Pancreas (tissue), 10 donors: ENCODE measurements at regions not wholly inside any gene's neighbourhood (a gene's known extent, or its start where the extent isn't known, plus 50 kb on each side); places are given as distances from the start of the nearest gene placed in this dataset.

ENCODE experiments used
- ATAC-seq, 4 donors: fragments of 200-7000 bp; cut with Tn5 transposase; one replicate each; pipeline versions ENCODE4 v1.8.0 to v1.9.1; 2020; ENCODE audit warnings: mild to moderate bottlenecking in 4 of 4, moderate library complexity in 4 of 4
- DNase-seq, 6 donors: peaks; one replicate each; pipeline ENCODE4 v3.0.0-alpha.2; 2020
- FAIRE-seq: peaks from 2 replicates; lab custom pipeline; 2012; peaks lifted over from hg19 to GRCh38; lab: Jason Lieb, UNC
- H3K27ac ChIP-seq, 4 donors: fragments of 200-600 bp; sonication (generic); 1 replicate in 3 of 4; 2 replicates in 1 of 4; pipeline versions ENCODE4 v1.5.0 to v1.8.0; 2020
- H3K27me3 ChIP-seq, 4 donors: fragments of 200-600 bp; one replicate each; pipeline ENCODE4 v1.8.0; 2021
- H3K36me3 ChIP-seq, 3 donors: fragments of 200-600 bp; sonication (generic) in 1 of 3; one replicate each; pipeline versions ENCODE4 v1.5.0 to v1.8.0; 2020 to 2021
- H3K4me1 ChIP-seq, 3 donors: fragments of 200-600 bp; one replicate each; pipeline ENCODE4 v1.8.0; 2021
- H3K4me3 ChIP-seq, 4 donors: fragments of 200-600 bp; sonication (generic) in 2 of 4; one replicate each; pipeline versions ENCODE4 v1.5.0 to v1.8.0; 2020 to 2021
- H3K9me3 ChIP-seq, 4 donors: fragments of 200-600 bp; one replicate each; pipeline ENCODE4 v1.8.0; 2021
- CTCF ChIP-seq, 4 donors: fragments of 200-600 bp; sonication (generic) in 3 of 4; IDR thresholded peaks; one replicate each; pipeline versions ENCODE4 v1.5.0 to v1.8.0; 2021; ENCODE audit warnings: antibody characterized with exemption in 4 of 4
- WGBS, 2 donors: extraction: QIAGEN DNeasy Blood & Tissue Kit; methylation state at CpG; one replicate each; pipeline ENCODE4 v1.1.7; 2013; 5-methylcytosine and 5-hydroxymethylcytosine counted together
- intact Hi-C, 3 donors: fragments of 100-400 bp; cut with DNase I; formaldehyde crosslinking; loops; one replicate each; pipeline versions ENCODE4 v1.11.1 to v1.14.2; 2022
- donor health status: healthy with polysubstance abuse.
- donor health status: DM: no; HTN: no; CAD: no; lungs with moderate emphysema.
- donor health status: DM: no; HTN: no; CAD: no.
- donor health status: control.
- donor health status: control.
- donor health status: Bipolar disorder and iron deficiency.
- donor health status: DM: yes; HTN: yes; CAD: no.
- donor health status: DM: no; HTN: no; CAD: no.
- donor health status: DM: no; HTN: no; CAD: no.
- donor health status: DM: yes; HTN: yes; CAD: no.

- H3K9me3 ChIP-seq: no peaks in the 10 kb centered on the region
- no peaks in the 10 kb centered on the region for H3K27me3 ChIP-seq
- no peak for TF ChIP-seq CTCF (IDR thresholded peaks at IDR 0.05)
- H3K27ac ChIP-seq: no peak overlapping the region
- no peaks in the 10 kb centered on the region for H3K36me3 ChIP-seq
- no peaks in the 10 kb centered on the region for H3K4me1 ChIP-seq
- H3K4me3 ChIP-seq: no peak overlapping the region
- FAIRE-seq: no peak
- ATAC-seq: no peak
- intact Hi-C loops: no loop called here
- DNase-seq: no peak
- WGBS, 2 donors: 69 to 96% methylated on average over 1 of the region's 1 CpG
Observed at GRCh38 chr1:79371802-79372201, 365.3 kb upstream of the ADGRL4 start.

DNA sequence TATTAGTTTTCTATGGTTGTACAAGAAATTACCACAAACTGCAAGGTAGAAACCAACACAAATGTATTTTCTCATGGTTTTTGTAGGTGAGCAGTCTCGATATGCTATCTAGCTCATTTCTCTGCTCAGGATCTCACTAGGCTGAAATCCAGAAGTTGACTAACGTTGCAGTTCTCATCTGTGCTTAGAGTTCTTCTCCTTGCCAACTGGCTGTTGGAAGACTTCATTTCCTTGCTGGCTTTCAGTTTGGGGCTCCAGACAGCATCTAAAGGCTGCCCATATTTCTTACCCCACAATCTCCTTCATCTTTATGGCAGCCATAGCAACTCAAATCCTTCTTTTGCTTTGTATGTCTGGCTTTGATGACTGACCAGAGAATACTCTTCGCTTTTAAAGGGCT is 362.6 kb upstream of the ADGRL4 start:
- Histone ChIP-seq H3K4me1 (no peaks in the 10 kb centered on the region), H3K27ac (no peak overlapping the region), H3K4me3 (no peak overlapping the region), H3K36me3 (no peaks in the 10 kb centered on the region), H3K27me3 (no peaks in the 10 kb centered on the region), H3K9me3 (no peaks in the 10 kb centered on the region)
- intact Hi-C loops: no loop called here
- no peak for ATAC-seq
- FAIRE-seq: no peak
- WGBS, 2 donors: 62 to 76% methylated on average over 3 of the region's 3 CpGs
- DNase-seq: no peak
- no peak for TF ChIP-seq CTCF (IDR thresholded peaks at IDR 0.05)

DNA sequence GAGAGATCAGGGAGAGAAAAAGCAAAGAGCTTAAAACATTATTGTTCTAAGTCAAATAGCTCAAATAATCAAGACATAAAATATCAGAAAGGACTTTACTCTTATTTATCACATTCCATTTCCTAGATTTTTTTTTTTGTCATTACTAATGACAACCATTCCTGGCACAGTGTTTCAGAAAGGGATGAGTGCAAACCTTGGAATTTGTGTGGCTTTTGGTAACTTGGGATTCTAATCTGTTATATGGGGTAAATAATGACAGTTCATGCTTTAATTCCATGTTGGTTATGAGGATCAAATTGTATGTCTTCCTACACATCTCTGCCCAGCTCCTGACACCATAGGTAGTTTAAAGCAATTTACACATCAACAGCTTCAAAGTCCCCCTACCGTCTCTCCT is 358.4 kb upstream of the ADGRL4 start:
- no peak for ATAC-seq
- H3K9me3 ChIP-seq: no peaks in the 10 kb centered on the region
- FAIRE-seq: no peak
- no peak for TF ChIP-seq CTCF (IDR thresholded peaks at IDR 0.05)
- no peak overlapping the region for H3K4me3 ChIP-seq
- no peaks in the 10 kb centered on the region for H3K4me1 ChIP-seq
- no peaks in the 10 kb centered on the region for H3K36me3 ChIP-seq
- no peak for DNase-seq
- no peaks in the 10 kb centered on the region for H3K27me3 ChIP-seq
- no peak overlapping the region for H3K27ac ChIP-seq
- WGBS, 2 donors: 43 to 71% methylated on average over 1 of the region's 1 CpG
- intact Hi-C loops: no loop called here

DNA sequence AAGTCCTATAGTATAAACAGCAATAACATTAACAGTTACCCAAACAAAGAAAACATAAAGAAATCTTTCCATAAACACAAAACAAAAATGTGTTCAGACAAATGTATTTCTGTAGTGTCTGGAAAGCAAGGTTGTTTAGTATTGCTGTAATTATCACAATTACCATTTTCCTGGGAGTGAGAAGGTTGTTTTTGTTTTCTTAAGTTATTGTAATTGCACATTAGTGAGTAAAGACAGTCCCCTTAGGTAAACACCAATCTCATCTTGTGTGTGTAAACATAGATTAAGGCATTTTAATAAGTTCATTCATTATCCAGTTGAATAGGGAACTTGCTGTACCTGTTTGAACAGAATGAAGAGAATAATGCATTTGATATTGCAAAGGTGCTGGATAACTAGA is 356.9 kb upstream of the ADGRL4 start:
- DNase-seq: no peak
- FAIRE-seq: no peak
- no peaks in the 10 kb centered on the region for H3K9me3 ChIP-seq
- intact Hi-C loops: no loop called here
- H3K4me3 ChIP-seq: no peak overlapping the region
- no peak for TF ChIP-seq CTCF (IDR thresholded peaks at IDR 0.05)
- no peaks in the 10 kb centered on the region for H3K4me1 ChIP-seq
- no peaks in the 10 kb centered on the region for H3K36me3 ChIP-seq
- no peak for ATAC-seq
- no peak overlapping the region for H3K27ac ChIP-seq
- no peaks in the 10 kb centered on the region for H3K27me3 ChIP-seq

- no peaks in the 10 kb centered on the region for H3K36me3 ChIP-seq
- H3K4me3 ChIP-seq: no peak overlapping the region
- DNase-seq (no peak), FAIRE-seq (no peak), ATAC-seq (no peak)
- intact Hi-C loops: no loop called here
- TF ChIP-seq CTCF (IDR thresholded peaks at IDR 0.05): no peak
- no peaks in the 10 kb centered on the region for H3K27me3 ChIP-seq
- 77 to 85% methylated on average over 3 of the region's 3 CpGs for WGBS, 2 donors
- H3K27ac ChIP-seq: no peak overlapping the region
- no peaks in the 10 kb centered on the region for H3K9me3 ChIP-seq
- no peaks in the 10 kb centered on the region for H3K4me1 ChIP-seq
Observed at GRCh38 chr1:79362470-79362869, 355.9 kb upstream of the ADGRL4 start.
